Loucy (cell line): ENCODE measurements at regions not wholly inside any gene's neighbourhood (a gene's known extent, or its start where the extent isn't known, plus 50 kb on each side); places are given as distances from the start of the nearest gene placed in this dataset.

Experiments
- H2AFZ ChIP-seq: fragments of 200-600 bp; sonication (generic); 2 replicates; pipeline ENCODE4 v1.6.0; 2016; ENCODE audit warnings: antibody characterized with exemption, mild to moderate bottlenecking, low read length, moderate library complexity
- H3F3A ChIP-seq: fragments of 200-600 bp; 2 replicates; pipeline ENCODE4 v1.6.0; 2016; ENCODE audit warnings: antibody characterized with exemption, low read depth, mild to moderate bottlenecking
- H3K27me3 ChIP-seq: fragments of 200-600 bp; sonication (generic); 2 replicates; pipeline ENCODE4 v1.6.1; 2014; ENCODE audit warnings: low read length, mild to moderate bottlenecking; ENCODE audit not compliant: insufficient read depth, poor library complexity, severe bottlenecking
- H3K36me3 ChIP-seq: fragments of 200-600 bp; sonication (generic); 2 replicates; pipeline ENCODE4 v1.6.1; 2016; ENCODE audit warnings: low read length; ENCODE audit not compliant: insufficient read depth
- H3K4me1 ChIP-seq: fragments of 200-600 bp; sonication (generic); 2 replicates; pipeline ENCODE4 v1.5.1; 2014; ENCODE audit warnings: low read length, mild to moderate bottlenecking; ENCODE audit not compliant: insufficient read depth, poor library complexity, severe bottlenecking
- H3K4me2 ChIP-seq: fragments of 200-600 bp; sonication (generic); 2 replicates; pipeline ENCODE4 v1.6.0; 2014; ENCODE audit warnings: antibody characterized with exemption, low read length, low read depth, mild to moderate bottlenecking; ENCODE audit not compliant: poor library complexity, severe bottlenecking
- H3K4me3 ChIP-seq: fragments of 200-600 bp; sonication (generic); 2 replicates; pipeline ENCODE4 v1.5.1; 2014; ENCODE audit warnings: low read length, mild to moderate bottlenecking, mixed read lengths; ENCODE audit not compliant: poor library complexity, severe bottlenecking
- H3K79me2 ChIP-seq: fragments of 200-600 bp; sonication (generic); 2 replicates; pipeline ENCODE4 v1.6.1; 2014; ENCODE audit warnings: low read length; ENCODE audit not compliant: insufficient read depth
- H3K9ac ChIP-seq: fragments of 200-600 bp; sonication (generic); 2 replicates; pipeline ENCODE4 v1.6.0; 2014; ENCODE audit warnings: mild to moderate bottlenecking, low read depth, low read length, moderate library complexity; ENCODE audit not compliant: poor library complexity, severe bottlenecking
- H3K9me2 ChIP-seq: fragments of 200-600 bp; sonication (generic); replicated peaks from 2 replicates; pipeline ENCODE4 v1.6.1; 2016; ENCODE audit warnings: low read depth, low read length, mixed read lengths
- H3K9me3 ChIP-seq: fragments of 200-600 bp; sonication (generic); 2 replicates; pipeline ENCODE4 v1.6.1; 2014; ENCODE audit warnings: mild to moderate bottlenecking, antibody characterized with exemption, low read length, low read depth; ENCODE audit not compliant: insufficient read depth
- H4K20me1 ChIP-seq: fragments of 200-600 bp; sonication (generic); 2 replicates; pipeline ENCODE4 v1.6.0; 2014; ENCODE audit warnings: antibody characterized with exemption, low read length, mild to moderate bottlenecking; ENCODE audit not compliant: insufficient read depth, poor library complexity, severe bottlenecking
- EZH2phosphoT487 ChIP-seq: fragments of 200-600 bp; IDR thresholded peaks from 2 replicates; pipeline ENCODE4 v1.6.1; 2018; ENCODE audit warnings: antibody characterized with exemption, mild to moderate bottlenecking, moderate library complexity, borderline replicate concordance
- TF ChIP-seq, protein P1 (sequence below): fragments of 200-600 bp; sonication (generic); conservative IDR thresholded peaks from 2 replicates; pipeline ENCODE4 v1.5.1; 2014; ENCODE audit warnings: mild to moderate bottlenecking, antibody characterized with exemption, low read length

DNA sequence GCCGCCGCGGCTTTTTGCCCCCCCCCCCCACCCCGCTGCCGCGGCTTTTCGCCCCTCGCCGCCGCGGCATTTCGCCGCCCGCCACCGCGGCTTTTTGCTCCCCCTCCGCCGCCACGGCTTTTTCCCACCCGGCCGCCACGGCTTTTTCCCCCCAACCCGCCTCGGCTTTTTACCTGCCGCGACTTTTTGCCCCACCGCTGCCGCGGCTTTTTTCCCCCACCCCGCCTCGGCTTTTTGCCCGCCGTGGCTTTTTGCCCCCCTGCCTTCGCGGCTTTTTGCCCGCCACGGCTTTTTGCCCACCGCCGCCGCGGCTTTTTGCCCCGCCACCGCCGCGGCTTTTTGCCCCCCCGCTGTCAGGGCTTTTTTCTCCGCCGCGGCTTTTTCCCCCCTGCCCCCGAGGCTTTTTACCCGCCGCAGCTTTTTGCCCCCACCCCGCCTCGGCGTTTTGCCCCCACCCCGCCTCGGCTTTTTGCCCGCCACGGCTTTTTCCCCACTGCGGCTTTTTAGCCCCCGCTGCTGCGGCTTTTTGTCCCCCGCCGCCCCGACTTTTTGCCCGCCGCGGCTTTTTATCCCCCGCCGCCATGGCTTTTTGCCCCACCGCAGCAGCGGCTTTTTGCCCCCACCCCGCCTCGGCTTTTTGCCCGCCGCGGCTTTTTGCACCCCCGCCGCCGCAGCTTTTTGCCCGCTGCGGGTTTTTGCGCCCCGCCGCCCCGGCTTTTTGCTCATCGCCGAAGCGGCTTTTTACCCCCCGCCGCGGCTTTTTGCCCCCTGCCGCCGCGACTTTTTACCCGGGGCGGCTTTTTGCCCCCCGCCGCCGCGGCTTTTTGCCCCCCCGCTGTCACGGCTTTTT lies 527.8 kb upstream of the WSB1 start:
- H3K27me3 ChIP-seq, result no peaks in the 10 kb centered on the region
- H3K4me1 ChIP-seq, result no peaks in the 10 kb centered on the region
- no peak overlapping the region for H3K4me3 ChIP-seq
- TF ChIP-seq, protein P1, sequence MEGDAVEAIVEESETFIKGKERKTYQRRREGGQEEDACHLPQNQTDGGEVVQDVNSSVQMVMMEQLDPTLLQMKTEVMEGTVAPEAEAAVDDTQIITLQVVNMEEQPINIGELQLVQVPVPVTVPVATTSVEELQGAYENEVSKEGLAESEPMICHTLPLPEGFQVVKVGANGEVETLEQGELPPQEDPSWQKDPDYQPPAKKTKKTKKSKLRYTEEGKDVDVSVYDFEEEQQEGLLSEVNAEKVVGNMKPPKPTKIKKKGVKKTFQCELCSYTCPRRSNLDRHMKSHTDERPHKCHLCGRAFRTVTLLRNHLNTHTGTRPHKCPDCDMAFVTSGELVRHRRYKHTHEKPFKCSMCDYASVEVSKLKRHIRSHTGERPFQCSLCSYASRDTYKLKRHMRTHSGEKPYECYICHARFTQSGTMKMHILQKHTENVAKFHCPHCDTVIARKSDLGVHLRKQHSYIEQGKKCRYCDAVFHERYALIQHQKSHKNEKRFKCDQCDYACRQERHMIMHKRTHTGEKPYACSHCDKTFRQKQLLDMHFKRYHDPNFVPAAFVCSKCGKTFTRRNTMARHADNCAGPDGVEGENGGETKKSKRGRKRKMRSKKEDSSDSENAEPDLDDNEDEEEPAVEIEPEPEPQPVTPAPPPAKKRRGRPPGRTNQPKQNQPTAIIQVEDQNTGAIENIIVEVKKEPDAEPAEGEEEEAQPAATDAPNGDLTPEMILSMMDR, result no peak
- TF ChIP-seq EZH2phosphoT487, result no peak
- no peak overlapping the region for H3K4me2 ChIP-seq
- H3K9ac ChIP-seq, result no peak overlapping the region
- H4K20me1 ChIP-seq, result no peaks in the 10 kb centered on the region
- no peaks in the 10 kb centered on the region for H3F3A ChIP-seq
- no peaks in the 10 kb centered on the region for H3K9me3 ChIP-seq
- H3K36me3 ChIP-seq, result no peaks in the 10 kb centered on the region
- H3K9me2 ChIP-seq, result no peaks in the 10 kb centered on the region
- H3K79me2 ChIP-seq, result no peaks in the 10 kb centered on the region
- H2AFZ ChIP-seq, result no peak overlapping the region

DNA sequence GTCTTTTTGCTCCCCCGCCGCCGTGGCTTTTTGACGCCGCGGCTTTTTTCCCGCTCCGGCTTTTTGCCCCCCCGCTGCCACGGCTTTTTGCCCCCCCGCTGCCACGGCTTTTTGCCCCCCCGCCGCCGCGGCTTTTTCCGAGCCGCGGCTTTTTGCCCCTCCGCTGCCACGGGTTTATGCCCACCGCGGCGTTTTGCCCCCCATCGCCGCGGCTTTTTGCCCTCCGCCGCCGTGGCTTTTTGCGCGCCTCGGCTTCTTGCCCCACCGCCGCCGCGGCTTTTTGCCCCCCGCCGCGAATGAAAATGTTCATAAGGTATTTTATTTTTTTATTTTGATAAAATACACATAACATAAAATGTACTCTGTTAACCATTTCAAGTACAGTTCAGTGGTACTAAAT lies 527.2 kb upstream of the WSB1 start:
- Histone ChIP-seq H4K20me1 (no peaks in the 10 kb centered on the region), H2AFZ (no peak overlapping the region), H3K4me2 (no peak overlapping the region), H3K9ac (no peak overlapping the region), H3K4me3 (no peak overlapping the region), H3K79me2 (no peaks in the 10 kb centered on the region), H3K4me1 (no peaks in the 10 kb centered on the region), H3F3A (no peaks in the 10 kb centered on the region), H3K9me2 (no peaks in the 10 kb centered on the region), H3K9me3 (no peaks in the 10 kb centered on the region), H3K27me3 (no peaks in the 10 kb centered on the region), H3K36me3 (no peaks in the 10 kb centered on the region)
- TF ChIP-seq EZH2phosphoT487, result no peak
- TF ChIP-seq, protein P1, result no peak

DNA sequence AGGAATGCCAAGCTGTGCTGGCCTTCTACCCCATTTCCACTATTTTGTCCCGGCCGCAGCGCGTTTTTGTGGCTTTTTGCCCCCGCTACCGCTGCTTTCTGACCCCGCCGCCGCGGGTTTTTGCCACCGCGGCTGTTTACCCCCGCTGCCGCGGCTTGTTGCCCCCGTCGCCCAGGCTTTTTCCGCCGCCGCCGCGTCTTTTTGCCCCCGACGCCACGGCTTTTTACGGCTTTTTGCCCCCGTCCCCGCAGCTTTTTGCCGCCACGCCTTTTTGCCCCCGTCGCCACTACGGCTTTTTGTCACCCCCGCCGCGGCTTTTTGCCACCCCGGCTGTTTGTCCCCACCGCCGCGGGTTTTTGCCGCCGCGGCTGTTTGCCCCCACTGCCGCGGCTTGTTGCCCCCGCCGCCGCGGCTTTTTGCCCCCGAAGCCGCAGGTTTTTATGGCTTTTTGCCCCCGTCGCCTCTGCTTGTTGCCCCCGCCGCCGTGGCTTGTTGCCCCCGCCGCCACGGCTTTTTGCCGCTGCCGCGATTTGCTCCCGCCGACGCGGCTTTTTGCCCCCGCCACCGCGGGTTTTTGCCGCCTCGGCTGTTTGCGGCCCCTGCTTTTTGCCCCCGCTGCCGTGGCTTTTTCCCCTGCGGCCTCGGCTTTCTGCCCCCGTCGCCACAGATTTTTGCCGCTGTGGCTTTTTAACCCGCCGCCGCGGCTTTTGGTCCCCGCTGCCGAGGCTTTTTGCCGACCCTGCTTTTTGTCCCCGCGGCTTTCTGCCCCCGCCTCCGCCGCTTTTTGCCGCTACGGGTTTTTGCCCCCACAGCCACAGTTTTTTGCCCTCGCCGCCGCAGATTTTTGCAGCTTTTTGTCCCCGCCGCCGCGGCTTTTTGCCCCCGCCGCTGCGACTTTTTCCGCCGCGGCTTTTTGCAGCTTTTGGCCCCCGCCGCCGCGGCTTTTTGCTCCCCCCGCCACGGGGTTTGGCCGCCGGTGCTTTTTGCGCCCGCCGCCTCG lies 520.4 kb upstream of the WSB1 start:
- no peaks in the 10 kb centered on the region for H3K27me3 ChIP-seq
- H3K4me1 ChIP-seq, result no peaks in the 10 kb centered on the region
- no peaks in the 10 kb centered on the region for H3K9me3 ChIP-seq
- H3K4me2 ChIP-seq, result no peak overlapping the region
- H2AFZ ChIP-seq, result no peak overlapping the region
- no peaks in the 10 kb centered on the region for H3K9me2 ChIP-seq
- no peaks in the 10 kb centered on the region for H4K20me1 ChIP-seq
- no peaks in the 10 kb centered on the region for H3F3A ChIP-seq
- no peak overlapping the region for H3K9ac ChIP-seq
- no peaks in the 10 kb centered on the region for H3K79me2 ChIP-seq
- H3K4me3 ChIP-seq, result no peak overlapping the region
- no peaks in the 10 kb centered on the region for H3K36me3 ChIP-seq
- TF ChIP-seq EZH2phosphoT487, result no peak
- TF ChIP-seq, protein P1, result no peak
